ENCODE measurements at regions not wholly inside any gene's neighbourhood (a gene's known extent, or its start where the extent isn't known, plus 50 kb on each side); places are given as distances from the start of the nearest gene placed in this dataset.

GRCh38 chr1:239058190-239058589, 328.2 kb upstream of the CHRM3 start:
- no peak for TF ChIP-seq PAX5 (IDR thresholded peaks at IDR 0.05; ENCODE audit: insufficient read depth, low read length, severe bottlenecking)
- TF ChIP-seq POU2F2 (IDR thresholded peaks at IDR 0.05; ENCODE audit: low read depth, low read length): no peak
- no peak for TF ChIP-seq TAF1 (IDR thresholded peaks at IDR 0.05; ENCODE audit: low read depth, low read length)
- no peak for TF ChIP-seq POLR2A (IDR thresholded peaks at IDR 0.05; ENCODE audit: low read depth, low read length)
- TF ChIP-seq SPI1 (IDR thresholded peaks at IDR 0.05; ENCODE audit: low read depth, low read length): no peak
- no peak for TF ChIP-seq POLR2AphosphoS5 (IDR thresholded peaks at IDR 0.05; ENCODE audit: low read depth, low read length)
- no peak for FAIRE-seq
- DNase-seq (ENCODE audit: insufficient read length, low spot score): no peak

GRCh38 chr1:239056940-239057339, 329.4 kb upstream of the CHRM3 start:
- TF ChIP-seq POLR2A (IDR thresholded peaks at IDR 0.05; ENCODE audit: low read depth, low read length) (no peak), TAF1 (IDR thresholded peaks at IDR 0.05; ENCODE audit: low read depth, low read length) (no peak), SPI1 (IDR thresholded peaks at IDR 0.05; ENCODE audit: low read depth, low read length) (no peak), POLR2AphosphoS5 (IDR thresholded peaks at IDR 0.05; ENCODE audit: low read depth, low read length) (no peak), PAX5 (IDR thresholded peaks at IDR 0.05; ENCODE audit: insufficient read depth, low read length, severe bottlenecking) (no peak), POU2F2 (IDR thresholded peaks at IDR 0.05; ENCODE audit: low read depth, low read length) (no peak)
- no peak for DNase-seq (ENCODE audit: insufficient read length, low spot score)
- FAIRE-seq: no peak

GRCh38 chr1:239053279-239053678, 333.1 kb upstream of the CHRM3 start:
- TF ChIP-seq TAF1 (IDR thresholded peaks at IDR 0.05; ENCODE audit: low read depth, low read length) (no peak), POLR2AphosphoS5 (IDR thresholded peaks at IDR 0.05; ENCODE audit: low read depth, low read length) (no peak), SPI1 (IDR thresholded peaks at IDR 0.05; ENCODE audit: low read depth, low read length) (no peak), POU2F2 (IDR thresholded peaks at IDR 0.05; ENCODE audit: low read depth, low read length) (no peak), PAX5 (IDR thresholded peaks at IDR 0.05; ENCODE audit: insufficient read depth, low read length, severe bottlenecking) (no peak), POLR2A (IDR thresholded peaks at IDR 0.05; ENCODE audit: low read depth, low read length) (no peak)
- no peak for DNase-seq (ENCODE audit: insufficient read length, low spot score)
- no peak for FAIRE-seq

- FAIRE-seq (no peak), DNase-seq (ENCODE audit: insufficient read length, low spot score) (no peak)
- no peak for TF ChIP-seq SPI1 (IDR thresholded peaks at IDR 0.05; ENCODE audit: low read depth, low read length)
- no peak for TF ChIP-seq PAX5 (IDR thresholded peaks at IDR 0.05; ENCODE audit: insufficient read depth, low read length, severe bottlenecking)
- TF ChIP-seq TAF1 (IDR thresholded peaks at IDR 0.05; ENCODE audit: low read depth, low read length): no peak
- no peak for TF ChIP-seq POLR2A (IDR thresholded peaks at IDR 0.05; ENCODE audit: low read depth, low read length)
- TF ChIP-seq POU2F2 (IDR thresholded peaks at IDR 0.05; ENCODE audit: low read depth, low read length): no peak
- no peak for TF ChIP-seq POLR2AphosphoS5 (IDR thresholded peaks at IDR 0.05; ENCODE audit: low read depth, low read length)
Observed at GRCh38 chr1:239049571-239049970, 336.8 kb upstream of the CHRM3 start.

GRCh38 chr1:239044829-239045228, 341.5 kb upstream of the CHRM3 start:
- FAIRE-seq (no peak), DNase-seq (ENCODE audit: insufficient read length, low spot score) (no peak)
- TF ChIP-seq PAX5 (IDR thresholded peaks at IDR 0.05; ENCODE audit: insufficient read depth, low read length, severe bottlenecking) (no peak), POU2F2 (IDR thresholded peaks at IDR 0.05; ENCODE audit: low read depth, low read length) (no peak), TAF1 (IDR thresholded peaks at IDR 0.05; ENCODE audit: low read depth, low read length) (no peak), SPI1 (IDR thresholded peaks at IDR 0.05; ENCODE audit: low read depth, low read length) (no peak), POLR2AphosphoS5 (IDR thresholded peaks at IDR 0.05; ENCODE audit: low read depth, low read length) (no peak), POLR2A (IDR thresholded peaks at IDR 0.05; ENCODE audit: low read depth, low read length) (no peak)

- no peak for FAIRE-seq
- DNase-seq (ENCODE audit: insufficient read length, low spot score): no peak
- TF ChIP-seq PAX5 (IDR thresholded peaks at IDR 0.05; ENCODE audit: insufficient read depth, low read length, severe bottlenecking): no peak
- no peak for TF ChIP-seq SPI1 (IDR thresholded peaks at IDR 0.05; ENCODE audit: low read depth, low read length)
- TF ChIP-seq POU2F2 (IDR thresholded peaks at IDR 0.05; ENCODE audit: low read depth, low read length): no peak
- no peak for TF ChIP-seq POLR2A (IDR thresholded peaks at IDR 0.05; ENCODE audit: low read depth, low read length)
- no peak for TF ChIP-seq TAF1 (IDR thresholded peaks at IDR 0.05; ENCODE audit: low read depth, low read length)
- TF ChIP-seq POLR2AphosphoS5 (IDR thresholded peaks at IDR 0.05; ENCODE audit: low read depth, low read length): no peak
Observed at GRCh38 chr1:239040523-239040922, 345.8 kb upstream of the CHRM3 start.

- FAIRE-seq (no peak), DNase-seq (ENCODE audit: insufficient read length, low spot score) (no peak)
- TF ChIP-seq SPI1 (IDR thresholded peaks at IDR 0.05; ENCODE audit: low read depth, low read length) (no peak), PAX5 (IDR thresholded peaks at IDR 0.05; ENCODE audit: insufficient read depth, low read length, severe bottlenecking) (no peak), POLR2A (IDR thresholded peaks at IDR 0.05; ENCODE audit: low read depth, low read length) (no peak), POU2F2 (IDR thresholded peaks at IDR 0.05; ENCODE audit: low read depth, low read length) (no peak)
Observed at GRCh38 chr1:239031310-239031709, 355.1 kb upstream of the CHRM3 start.

GRCh38 chr1:239025997-239026694, 360.2 kb upstream of the CHRM3 start:
- DNase-seq (ENCODE audit: insufficient read length, low spot score) (no peak), FAIRE-seq (no peak)
- TF ChIP-seq TAF1 (IDR thresholded peaks at IDR 0.05; ENCODE audit: low read depth, low read length) (no peak), POU2F2 (IDR thresholded peaks at IDR 0.05; ENCODE audit: low read depth, low read length) (no peak), POLR2A (IDR thresholded peaks at IDR 0.05; ENCODE audit: low read depth, low read length) (no peak), PAX5 (IDR thresholded peaks at IDR 0.05; ENCODE audit: insufficient read depth, low read length, severe bottlenecking) (no peak), POLR2AphosphoS5 (IDR thresholded peaks at IDR 0.05; ENCODE audit: low read depth, low read length) (no peak), SPI1 (IDR thresholded peaks at IDR 0.05; ENCODE audit: low read depth, low read length) (no peak)

GRCh38 chr1:239025223-239025622, 361.1 kb upstream of the CHRM3 start:
- FAIRE-seq (no peak), DNase-seq (ENCODE audit: insufficient read length, low spot score) (no peak)
- TF ChIP-seq POU2F2 (IDR thresholded peaks at IDR 0.05; ENCODE audit: low read depth, low read length) (no peak), POLR2A (IDR thresholded peaks at IDR 0.05; ENCODE audit: low read depth, low read length) (no peak), POLR2AphosphoS5 (IDR thresholded peaks at IDR 0.05; ENCODE audit: low read depth, low read length) (no peak), PAX5 (IDR thresholded peaks at IDR 0.05; ENCODE audit: insufficient read depth, low read length, severe bottlenecking) (no peak), TAF1 (IDR thresholded peaks at IDR 0.05; ENCODE audit: low read depth, low read length) (no peak), SPI1 (IDR thresholded peaks at IDR 0.05; ENCODE audit: low read depth, low read length) (no peak)

All from GM12891 (cell line).